H1 (cell line): ENCODE measurements at regions not wholly inside any gene's neighbourhood (a gene's known extent, or its start where the extent isn't known, plus 50 kb on each side); places are given as distances from the start of the nearest gene placed in this dataset.

Source experiments
- CTCF ChIA-PET: fragments of 300-600 bp; sonication (Branson Sonifier 250); formaldehyde crosslinking; loops from one replicate; lab custom pipeline; 2021; ENCODE audit not compliant: partially characterized antibody; lab: Charles Lee
- POLR2A ChIA-PET: fragments of 300-600 bp; sonication (Branson Sonifier 250); formaldehyde crosslinking; loops from one replicate; lab custom pipeline; 2021; ENCODE audit warnings: inconsistent platforms; ENCODE audit not compliant: partially characterized antibody; lab: Charles Lee
- DNase-seq, 2 experiments: peaks; one replicate each; pipeline versions ENCODE4 v3.0.0 to v3.0.0-alpha.2; 2010 to 2022; ENCODE audit warnings: low spot score in 2 of 2, low read depth in 1 of 2, mixed read lengths in 1 of 2
- FAIRE-seq: peaks from 2 replicates; lab custom pipeline; 2011; peaks lifted over from hg19 to GRCh38; lab: Jason Lieb, UNC
- H2AFZ ChIP-seq: 2 replicates; pipeline ENCODE4 v1.8.1; 2012; ENCODE audit warnings: low read length, inconsistent platforms
- H2AK5ac ChIP-seq: 2 replicates; pipeline ENCODE4 v1.6.1; 2013; ENCODE audit warnings: low read depth, low read length
- H2BK120ac ChIP-seq: replicated peaks from 2 replicates; pipeline ENCODE3; 2013; ENCODE audit warnings: low read depth, low read length, inconsistent platforms
- H2BK12ac ChIP-seq: 2 replicates; pipeline ENCODE4 v1.6.1; 2013; ENCODE audit warnings: low read depth, low read length
- H2BK15ac ChIP-seq: 2 replicates; pipeline ENCODE4 v1.6.1; 2013; ENCODE audit warnings: low read length
- H2BK20ac ChIP-seq: 2 replicates; pipeline ENCODE4 v1.6.1; 2013; ENCODE audit warnings: low read length
- H2BK5ac ChIP-seq: 2 replicates; pipeline ENCODE4 v1.6.1; 2013; ENCODE audit warnings: low read depth, low read length
- H3K14ac ChIP-seq: 2 replicates; pipeline ENCODE4 v1.6.1; 2013; ENCODE audit warnings: inconsistent platforms; ENCODE audit not compliant: insufficient read length
- H3K18ac ChIP-seq: 2 replicates; pipeline ENCODE4 v1.6.1; 2013; ENCODE audit warnings: low read length; ENCODE audit errors: extremely low read depth
- H3K23ac ChIP-seq: 2 replicates; pipeline ENCODE4 v1.6.1; 2013; ENCODE audit warnings: inconsistent platforms; ENCODE audit not compliant: insufficient read length
- H3K23me2 ChIP-seq: 2 replicates; pipeline ENCODE4 v1.6.1; 2013; ENCODE audit warnings: low read depth, low read length
- H3K27ac ChIP-seq: 2 replicates; pipeline ENCODE4 v1.6.1; 2011; ENCODE audit warnings: low read depth, low read length, inconsistent platforms
- H3K27me3 ChIP-seq, 4 experiments: replicated peaks in 1 of 4; 1 replicate in 1 of 4; 2 replicates in 3 of 4; pipeline versions ENCODE4 v1.6.1 to v1.8.1; 2011 to 2013; ENCODE audit warnings: low read length in 3 of 4, mild to moderate bottlenecking in 3 of 4, inconsistent platforms in 2 of 4, mixed read lengths in 2 of 4, moderate library complexity in 1 of 4; ENCODE audit not compliant: control insufficient read depth in 3 of 4, insufficient read depth in 3 of 4; ENCODE audit errors: extremely low read depth in 1 of 4
- H3K36me3 ChIP-seq, 4 experiments: 2 replicates each; pipeline versions ENCODE4 v1.6.1 to v1.8.1; 2011 to 2013; ENCODE audit warnings: mild to moderate bottlenecking in 4 of 4, low read length in 3 of 4, moderate library complexity in 2 of 4, control low read depth in 1 of 4, inconsistent platforms in 1 of 4; ENCODE audit not compliant: insufficient read depth in 4 of 4, control insufficient read depth in 2 of 4
- H3K4ac ChIP-seq: replicated peaks from 2 replicates; pipeline ENCODE3; 2013; ENCODE audit warnings: low read length, low read depth, mixed read lengths, inconsistent platforms; ENCODE audit not compliant: insufficient read length
- H3K4me1 ChIP-seq, 4 experiments: replicated peaks in 1 of 4; 1 replicate in 1 of 4; 2 replicates in 3 of 4; pipeline versions ENCODE4 v1.6.1 to v1.8.1; 2011 to 2013; ENCODE audit warnings: low read length in 3 of 4, inconsistent platforms in 2 of 4, mixed read lengths in 1 of 4; ENCODE audit not compliant: insufficient read depth in 4 of 4, control insufficient read depth in 3 of 4
- H3K4me2 ChIP-seq, 2 experiments: 2 replicates each; pipeline versions ENCODE4 v1.6.1 to v1.8.1; 2011 to 2013; ENCODE audit warnings: low read depth in 2 of 2, low read length in 2 of 2, control low read depth in 1 of 2, inconsistent platforms in 1 of 2, mild to moderate bottlenecking in 1 of 2; ENCODE audit not compliant: insufficient read depth in 1 of 2
- H3K4me3 ChIP-seq, 4 experiments: fragments of 200-600, 300-600 bp in 1 of 4; sonication (generic), shearing (Covaris generic), sonication (Bioruptor Twin) in 1 of 4; 2 replicates each; pipeline versions ENCODE4 v1.5.1 to v1.8.1; 2011 to 2016; ENCODE audit warnings: low read length in 4 of 4, low read depth in 3 of 4, control low read depth in 2 of 4, inconsistent platforms in 2 of 4, mild to moderate bottlenecking in 2 of 4, mixed read lengths in 1 of 4, moderate library complexity in 1 of 4; ENCODE audit not compliant: insufficient read depth in 2 of 4; ENCODE audit errors: extremely low read depth in 1 of 4
- H3K56ac ChIP-seq: replicated peaks from 2 replicates; pipeline ENCODE3; 2013; ENCODE audit warnings: low read depth, mild to moderate bottlenecking, mixed read lengths, low read length, inconsistent platforms; ENCODE audit not compliant: insufficient read length
- H3K79me1 ChIP-seq: 2 replicates; pipeline ENCODE4 v1.6.1; 2013; ENCODE audit warnings: low read depth, low read length, control low read depth
- H3K79me2 ChIP-seq, 2 experiments: 2 replicates each; pipeline versions ENCODE4 v1.6.1 to v1.8.1; 2012 to 2013; ENCODE audit warnings: low read length in 2 of 2, mild to moderate bottlenecking in 2 of 2, inconsistent platforms in 1 of 2; ENCODE audit not compliant: insufficient read depth in 2 of 2, control insufficient read depth in 1 of 2
- H3K9ac ChIP-seq, 4 experiments: replicated peaks in 1 of 4; 1 replicate in 1 of 4; 2 replicates in 3 of 4; pipeline versions ENCODE4 v1.6.1 to v1.8.1; 2011 to 2013; ENCODE audit warnings: low read depth in 3 of 4, low read length in 3 of 4, control low read depth in 2 of 4, mild to moderate bottlenecking in 2 of 4, moderate library complexity in 2 of 4, inconsistent platforms in 1 of 4; ENCODE audit errors: extremely low read depth in 1 of 4
- H3K9me3 ChIP-seq, 2 experiments: 2 replicates each; pipeline versions ENCODE4 v1.6.1 to v1.8.1; 2012 to 2013; ENCODE audit warnings: mild to moderate bottlenecking in 2 of 2, moderate library complexity in 2 of 2, control low read depth in 1 of 2, inconsistent platforms in 1 of 2, low read depth in 1 of 2, low read length in 1 of 2, mixed read lengths in 1 of 2; ENCODE audit not compliant: insufficient read depth in 2 of 2
- H4K20me1 ChIP-seq, 2 experiments: replicated peaks in 1 of 2; 2 replicates each; pipeline versions ENCODE3 to v1.8.1; 2011 to 2013; ENCODE audit warnings: inconsistent platforms in 2 of 2, low read length in 2 of 2, mild to moderate bottlenecking in 1 of 2; ENCODE audit not compliant: insufficient read depth in 2 of 2, control insufficient read depth in 1 of 2
- H4K5ac ChIP-seq: 2 replicates; pipeline ENCODE4 v1.6.1; 2013; ENCODE audit warnings: low read length, low read depth, mixed read lengths, inconsistent platforms; ENCODE audit not compliant: insufficient read length
- H4K8ac ChIP-seq: 2 replicates; pipeline ENCODE4 v1.8.0; 2013; ENCODE audit warnings: mild to moderate bottlenecking, moderate library complexity, low read length, inconsistent platforms; ENCODE audit not compliant: insufficient read depth; ENCODE audit errors: extremely low read depth
- H4K91ac ChIP-seq: replicated peaks from 2 replicates; pipeline ENCODE3; 2013; ENCODE audit warnings: low read length, mixed read lengths, inconsistent platforms; ENCODE audit not compliant: insufficient read length
- BACH1 ChIP-seq: IDR thresholded peaks from 2 replicates; pipeline ENCODE4 v1.6.1; 2012; ENCODE audit warnings: low read length, improper control_type of control experiment
- GABPA ChIP-seq: IDR thresholded peaks from 2 replicates; pipeline ENCODE4 v1.6.1; 2011; ENCODE audit warnings: mild to moderate bottlenecking, low read length, moderate library complexity, borderline replicate concordance; ENCODE audit not compliant: insufficient read depth
- GTF2F1 ChIP-seq: IDR thresholded peaks from 2 replicates; pipeline ENCODE4 v1.6.1; 2012; ENCODE audit warnings: low read depth, low read length, improper control_type of control experiment, borderline replicate concordance
- HDAC6 ChIP-seq: IDR thresholded peaks from one replicate; pipeline ENCODE4 v1.7.1; 2012; ENCODE audit warnings: low read depth, mild to moderate bottlenecking, inconsistent platforms, low read length, moderate library complexity
- MAX ChIP-seq: IDR thresholded peaks from 2 replicates; pipeline ENCODE4 v1.6.1; 2012; ENCODE audit warnings: inconsistent platforms
- POLR2A ChIP-seq, 2 experiments: IDR thresholded peaks; 1 replicate in 1 of 2; 2 replicates in 1 of 2; pipeline ENCODE4 v1.6.1; 2011; ENCODE audit warnings: low read depth in 2 of 2, low read length in 2 of 2, mild to moderate bottlenecking in 2 of 2; ENCODE audit errors: control extremely low read depth in 1 of 2
- POLR2AphosphoS5 ChIP-seq: IDR thresholded peaks from 2 replicates; pipeline ENCODE4 v1.6.1; 2011; ENCODE audit warnings: low read depth, low read length
- SIN3A ChIP-seq, 2 experiments: IDR thresholded peaks in 1 of 2; conservative IDR thresholded peaks in 1 of 2; 2 replicates each; pipeline ENCODE4 v1.6.1; 2011 to 2012; ENCODE audit warnings: low read length in 2 of 2, improper control_type of control experiment in 1 of 2, low read depth in 1 of 2, mild to moderate bottlenecking in 1 of 2
- SIRT6 ChIP-seq: IDR thresholded peaks from one replicate; pipeline ENCODE4 v1.7.1; 2012; ENCODE audit warnings: low read length, inconsistent platforms
- SP1 ChIP-seq: IDR thresholded peaks from 2 replicates; pipeline ENCODE4 v1.6.1; 2011; ENCODE audit warnings: low read depth, low read length
- SP2 ChIP-seq: IDR thresholded peaks from 2 replicates; pipeline ENCODE4 v1.6.1; 2012; ENCODE audit warnings: mild to moderate bottlenecking, low read length, inconsistent platforms
- WGBS, 2 experiments: shearing (Covaris generic) in 1 of 2; methylation state at CpG; one replicate each; pipeline versions ENCODE4 v1.1.6 to v1.1.7; 2013 to 2015; ENCODE audit warnings: low lambda C conversion rate in 2 of 2, mixed read lengths in 2 of 2, inconsistent platforms in 1 of 2, low coverage in 1 of 2, missing lambda C conversion rate in 1 of 2; ENCODE audit not compliant: insufficient replicate concordance in 2 of 2, insufficient coverage in 1 of 2, insufficient read length in 1 of 2; ENCODE audit errors: extremely low coverage in 1 of 2, missing lambda C conversion rate in 1 of 2; 5-methylcytosine and 5-hydroxymethylcytosine counted together

- Histone ChIP-seq H3K9me3 (peaks cover 0 to 11% of the 10 kb centered on the region in 2 experiments; a peak in 2 of 4 replicates), H3K23me2 (no peaks in the 10 kb centered on the region), H2AFZ (no peak overlapping the region), H3K36me3 (no peaks in the 10 kb centered on the region; a peak in 1 of 8 replicates), H3K27ac (no peak overlapping the region), H3K4ac (no peak overlapping the region), H3K79me2 (no peaks in the 10 kb centered on the region), H2BK20ac (no peak overlapping the region), H2AK5ac (no peak overlapping the region), H3K14ac (no peak overlapping the region), H3K9ac (no peak overlapping the region), H4K91ac (no peak overlapping the region), H3K79me1 (no peaks in the 10 kb centered on the region), H2BK15ac (no peak overlapping the region), H4K8ac (no peak overlapping the region), H3K18ac (no peak overlapping the region), H3K56ac (no peak overlapping the region), H4K5ac (no peak overlapping the region), H2BK5ac (no peak overlapping the region), H4K20me1 (no peaks in the 10 kb centered on the region), H3K4me3 (no peak overlapping the region), H3K4me2 (no peak overlapping the region), H2BK12ac (no peak overlapping the region), H3K23ac (no peak overlapping the region), H3K4me1 (peaks cover 0 to 2% (median 0%) of the 10 kb centered on the region in 4 experiments; a peak in 2 of 7 replicates), H3K27me3 (no peaks in the 10 kb centered on the region), H2BK120ac (no peak overlapping the region)
- CTCF ChIA-PET: no interaction called here
- 97% methylated on average over 2 of the region's 2 CpGs; no CpG with 5 or more reads in 1 of the 2 experiments for WGBS, 2 experiments
- POLR2A ChIA-PET: no interaction called here
- DNase-seq (no peak), FAIRE-seq (no peak)
- no peak for TF ChIP-seq HDAC6
- no peak for TF ChIP-seq SP1
- no peak for TF ChIP-seq GTF2F1
- no peak for TF ChIP-seq POLR2A (IDR thresholded peaks at IDR 0.05; ENCODE audit: control extremely low read depth in 1 of 2, low read depth in 2 of 2, low read length in 2 of 2)
- no peak for TF ChIP-seq POLR2AphosphoS5
- no peak for TF ChIP-seq GABPA
- TF ChIP-seq MAX: no peak
- no peak for TF ChIP-seq SP2
- TF ChIP-seq SIRT6: no peak
- TF ChIP-seq SIN3A (conservative IDR thresholded peaks at IDR 0.05 in 1 of 2, IDR thresholded peaks at IDR 0.05 in 1 of 2; ENCODE audit: low read depth in 1 of 2, low read length in 2 of 2): no peak
- no peak for TF ChIP-seq BACH1
Observed at GRCh38 chr1:168832661-168833060, 103.7 kb upstream of the DPT start.
